ENCODE measurements at regions not wholly inside any gene's neighbourhood (a gene's known extent, or its start where the extent isn't known, plus 50 kb on each side); places are given as distances from the start of the nearest gene placed in this dataset.

DNA sequence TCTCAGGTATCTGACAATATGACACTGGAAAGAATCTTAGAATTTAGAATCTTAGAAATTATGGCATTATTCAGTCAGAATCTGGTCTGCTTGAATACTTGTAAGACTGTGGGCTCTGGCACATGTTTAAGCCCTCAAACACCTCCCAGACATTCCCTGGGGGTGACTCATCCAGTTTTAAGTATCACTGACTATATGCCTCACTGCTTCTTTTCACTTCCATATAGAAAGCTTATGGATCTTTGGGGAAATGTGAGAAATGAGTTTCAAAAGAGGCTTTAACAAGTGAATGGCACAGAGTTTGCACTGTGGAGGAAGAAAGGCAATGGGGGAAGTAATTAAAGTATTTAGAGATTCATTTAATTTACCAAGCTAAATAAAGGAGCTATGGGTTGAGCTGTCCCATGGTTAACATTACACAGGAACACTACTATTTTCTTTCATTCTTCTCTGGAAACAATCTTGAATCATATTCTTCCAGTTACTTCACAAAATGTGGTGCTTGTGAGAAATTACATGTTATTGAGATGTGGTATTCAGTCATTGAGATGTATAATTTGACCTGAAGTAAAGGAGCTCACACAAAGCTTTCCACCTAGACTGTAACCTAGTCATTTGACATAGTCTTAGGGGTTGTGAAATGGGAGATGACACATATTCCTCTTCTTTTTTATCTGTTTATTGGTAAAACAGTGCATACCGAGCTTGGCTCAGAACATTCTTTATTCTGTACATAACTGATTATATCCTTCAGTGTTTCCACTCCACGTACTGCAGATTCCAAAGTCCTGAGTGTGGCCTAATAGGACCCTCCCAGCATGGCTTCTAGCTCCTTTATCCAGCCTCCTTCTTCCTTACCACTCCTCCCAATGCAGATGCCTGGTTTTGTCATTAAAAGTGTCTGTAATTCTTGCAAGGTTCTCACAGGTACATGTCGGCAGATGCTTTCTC lies 544.6 kb upstream of the NECTIN3 start:
- DNase-seq (ENCODE audit: low read depth in 2 of 2), result no peak

DNA sequence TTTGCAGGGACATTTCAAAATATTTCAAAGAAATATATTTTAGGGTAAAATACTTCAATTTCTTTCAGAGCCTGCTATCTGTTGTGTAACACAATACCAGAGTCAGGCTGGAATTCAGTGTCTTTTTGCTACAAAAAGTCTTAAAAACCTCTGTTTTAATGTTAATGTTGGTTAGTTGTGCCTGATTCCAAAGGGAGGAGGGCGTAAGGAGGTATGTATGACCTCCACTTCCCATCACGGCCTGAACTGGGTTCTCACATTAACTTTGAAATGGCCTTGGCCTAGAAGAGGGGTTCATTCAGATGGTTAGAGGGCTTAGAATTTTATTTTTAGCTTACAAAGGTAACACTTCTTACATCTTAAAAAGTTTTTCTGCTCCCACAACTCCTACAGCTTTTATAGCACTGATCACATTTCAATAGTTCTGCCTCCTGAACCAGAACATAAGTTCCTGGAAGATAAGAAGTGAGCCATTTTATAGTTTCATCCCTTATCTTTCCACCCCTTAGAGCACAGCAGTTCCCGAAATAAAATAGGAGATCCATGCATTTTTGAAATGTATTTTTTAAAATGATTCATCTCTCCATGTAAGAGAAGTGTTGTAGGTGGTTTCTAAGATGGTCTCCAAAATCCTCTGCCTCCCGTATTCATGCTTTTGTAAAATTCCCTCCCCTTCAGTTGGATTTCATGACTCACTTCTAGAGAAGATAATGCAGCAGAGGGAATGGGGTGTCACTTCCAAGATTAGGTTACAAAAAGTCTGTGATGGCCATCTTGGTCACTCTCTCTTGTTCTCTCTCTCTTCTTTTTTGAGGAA lies 543.1 kb upstream of the NECTIN3 start:
- DNase-seq (ENCODE audit: low read depth in 2 of 2), result no peak

DNA sequence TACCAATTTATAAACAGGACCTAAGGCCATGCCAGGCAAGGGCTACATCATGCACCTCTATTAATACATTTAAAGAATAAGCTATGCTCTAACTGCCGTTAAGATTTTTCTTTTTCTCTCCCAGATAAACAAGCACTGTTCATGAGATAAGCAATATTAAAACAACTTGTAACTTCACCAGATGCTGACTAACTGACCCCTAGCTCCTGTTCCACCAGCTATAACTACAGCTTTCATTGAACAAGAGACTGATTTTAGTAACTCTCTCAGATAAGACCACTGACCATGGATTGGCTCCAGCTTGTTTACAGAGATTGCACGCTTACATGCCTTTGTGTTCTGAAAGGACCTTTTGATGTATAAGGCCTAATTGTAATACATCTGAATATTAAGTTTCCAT lies 540.7 kb upstream of the NECTIN3 start:
- no peak for DNase-seq (ENCODE audit: low read depth in 2 of 2)

DNA sequence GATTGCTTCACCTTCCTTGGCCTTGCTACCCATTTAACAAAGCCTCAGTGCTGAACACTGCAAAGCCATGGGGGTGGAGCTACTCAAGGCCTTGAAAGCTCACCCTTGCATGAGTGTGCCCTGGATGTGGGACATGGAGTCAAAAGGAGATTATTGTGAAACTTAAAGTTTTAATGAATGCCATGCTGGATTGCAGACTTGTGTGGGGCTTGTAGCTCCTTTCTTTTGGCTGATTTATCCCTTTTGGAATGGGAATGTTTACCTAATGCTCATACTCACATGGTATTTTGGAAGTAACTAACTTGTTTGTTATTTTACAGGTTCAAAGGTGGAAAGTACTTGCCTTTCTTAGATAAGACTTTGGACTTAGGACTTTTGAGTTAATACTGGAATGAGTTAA lies 538.5 kb upstream of the NECTIN3 start:
- no peak for DNase-seq (ENCODE audit: low read depth in 2 of 2)

DNA sequence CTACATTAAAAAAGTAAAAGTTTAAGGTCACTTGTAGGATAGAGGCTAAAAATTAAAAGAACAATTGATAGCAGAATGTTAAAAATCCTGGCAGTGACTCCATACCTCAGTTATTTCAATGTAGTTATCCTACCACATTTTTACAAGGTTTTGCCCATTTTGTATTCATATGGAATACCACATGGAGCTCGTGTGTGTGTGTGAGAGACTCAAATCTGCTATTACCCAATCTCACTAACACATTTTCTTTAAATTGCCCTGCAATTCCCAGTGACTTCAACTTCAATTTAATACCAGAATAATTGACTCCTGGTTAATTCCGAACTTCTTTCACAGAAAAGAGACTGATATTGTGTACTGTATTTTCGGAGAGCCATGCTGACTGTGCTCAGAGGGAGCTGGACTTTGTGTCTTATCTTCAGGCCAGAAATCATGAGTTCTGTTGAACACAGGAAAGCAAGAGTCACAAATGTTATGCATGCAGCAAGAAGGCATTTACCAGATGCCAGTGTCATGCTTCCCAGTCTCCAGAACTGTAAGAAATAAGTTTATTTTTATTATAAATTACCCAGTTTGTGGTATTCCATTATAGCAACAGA lies 529.0 kb upstream of the NECTIN3 start:
- DNase-seq (ENCODE audit: low read depth in 2 of 2), result no peak

DNA sequence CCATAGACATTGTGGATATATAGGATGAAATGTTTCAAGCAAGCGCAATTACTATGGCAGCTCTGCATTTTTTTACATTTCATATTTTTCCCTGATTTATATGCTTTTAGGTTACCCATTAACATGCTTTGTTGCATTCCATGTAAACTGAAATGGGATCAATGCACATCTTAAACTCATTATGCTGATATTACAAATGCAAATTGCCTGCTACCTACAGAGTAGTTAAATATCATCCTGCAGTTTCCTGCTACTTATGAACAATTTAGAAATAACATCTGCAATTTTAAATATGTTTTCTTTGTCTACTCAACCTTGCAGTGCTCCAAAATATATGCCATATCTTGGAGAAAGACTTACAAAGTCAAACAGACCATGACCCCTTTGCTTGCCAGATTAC lies 526.9 kb upstream of the NECTIN3 start:
- no peak for DNase-seq (ENCODE audit: low read depth in 2 of 2)

DNA sequence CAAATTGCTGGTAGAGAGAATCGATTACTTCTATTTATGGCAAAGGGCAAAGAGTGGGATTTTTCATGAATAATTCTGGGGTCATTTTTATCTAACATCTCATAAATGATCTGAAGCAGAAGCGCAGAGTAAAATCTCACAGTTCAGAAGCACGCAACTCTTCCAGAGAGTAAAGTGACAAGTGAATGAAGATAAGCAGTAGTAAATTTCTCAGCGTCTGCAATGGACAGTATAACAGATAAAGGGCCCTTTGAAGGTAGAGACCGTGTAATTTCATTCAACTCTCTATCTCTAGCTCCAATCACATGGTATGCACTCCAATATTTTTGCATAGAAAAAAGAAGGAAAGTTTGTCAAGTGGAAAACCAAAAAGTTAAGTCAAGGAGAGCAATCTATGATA lies 521.1 kb upstream of the NECTIN3 start:
- DNase-seq (ENCODE audit: low read depth in 2 of 2), result no peak

DNA sequence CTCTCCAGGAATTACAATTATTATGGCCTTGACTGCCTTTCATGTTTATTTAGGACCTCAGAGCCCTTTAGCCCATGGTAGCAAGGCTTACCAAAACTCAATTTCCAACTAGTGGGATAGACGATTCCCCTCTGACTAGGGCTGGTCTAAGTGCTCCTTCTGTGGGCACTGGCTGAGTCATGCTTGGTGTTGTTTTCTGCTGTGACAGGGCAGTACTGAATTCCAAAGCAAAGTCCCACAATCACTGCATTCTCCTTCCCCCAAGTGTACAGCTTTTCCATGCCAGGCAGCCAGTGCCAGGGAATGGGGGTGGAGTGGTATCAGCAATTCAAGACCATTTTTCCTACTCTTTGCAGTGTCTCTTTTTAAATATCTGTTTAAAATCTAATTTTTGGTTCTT lies 509.0 kb upstream of the NECTIN3 start:
- no peak for DNase-seq (ENCODE audit: low read depth in 2 of 2)

DNA sequence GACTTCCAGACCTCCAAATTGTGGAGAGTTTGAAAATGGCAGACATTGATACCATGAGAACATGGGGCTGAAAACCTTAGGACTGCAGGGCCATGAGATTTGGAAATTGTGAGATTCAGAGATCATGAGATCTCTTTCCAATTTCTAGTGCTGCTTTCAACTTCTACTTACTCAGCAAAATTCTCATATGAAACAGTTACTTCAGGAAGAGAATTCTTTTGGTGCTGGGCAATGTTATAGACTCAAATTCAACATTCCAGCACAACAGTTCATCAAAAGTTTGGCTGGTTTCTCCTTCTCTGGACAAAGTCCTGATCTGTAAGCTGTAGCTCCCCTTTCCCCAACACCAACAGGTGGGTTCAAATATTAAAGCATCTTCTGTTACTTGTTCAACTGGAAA lies 506.9 kb upstream of the NECTIN3 start:
- no peak for DNase-seq (ENCODE audit: low read depth in 2 of 2)

DNA sequence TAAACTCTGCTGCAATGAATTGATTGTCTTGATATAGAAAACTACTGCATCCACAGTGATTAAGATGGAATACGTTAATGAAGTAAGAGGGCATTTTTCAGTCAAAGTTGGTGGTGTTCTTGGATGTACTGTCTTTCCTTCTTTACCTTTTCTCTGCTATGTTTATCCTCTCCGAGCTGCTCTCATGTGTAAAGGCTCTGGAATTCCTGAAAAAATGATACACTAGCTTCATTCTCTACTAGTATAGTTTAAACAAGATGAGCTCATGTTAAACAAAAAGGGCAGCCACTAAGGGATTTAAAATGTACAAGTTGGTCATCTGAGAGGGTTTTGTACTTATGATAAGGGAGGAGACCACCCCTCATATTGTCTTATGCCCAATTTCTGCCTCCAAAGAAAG lies 504.6 kb upstream of the NECTIN3 start:
- DNase-seq (ENCODE audit: low read depth in 2 of 2), result no peak

DNA sequence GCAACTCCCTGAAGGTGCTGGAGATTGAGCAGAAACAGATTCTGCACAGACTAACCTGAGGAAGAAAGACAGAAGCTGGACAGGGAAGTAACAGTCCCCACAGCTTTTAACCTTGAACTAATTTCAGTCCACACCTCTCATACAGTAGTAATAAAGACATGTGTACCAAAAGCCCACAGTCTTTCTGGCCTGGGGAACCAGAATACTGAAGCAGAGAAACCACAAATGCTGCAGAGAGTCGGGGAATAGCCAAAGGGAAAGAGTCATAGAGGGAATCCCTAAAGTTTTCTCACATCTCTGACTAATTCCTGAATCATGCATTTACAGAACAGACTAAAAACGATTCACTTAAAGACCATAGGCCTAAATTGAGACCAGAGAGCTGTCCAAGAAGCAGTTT lies 503.4 kb upstream of the NECTIN3 start:
- DNase-seq (ENCODE audit: low read depth in 2 of 2), result no peak

DNA sequence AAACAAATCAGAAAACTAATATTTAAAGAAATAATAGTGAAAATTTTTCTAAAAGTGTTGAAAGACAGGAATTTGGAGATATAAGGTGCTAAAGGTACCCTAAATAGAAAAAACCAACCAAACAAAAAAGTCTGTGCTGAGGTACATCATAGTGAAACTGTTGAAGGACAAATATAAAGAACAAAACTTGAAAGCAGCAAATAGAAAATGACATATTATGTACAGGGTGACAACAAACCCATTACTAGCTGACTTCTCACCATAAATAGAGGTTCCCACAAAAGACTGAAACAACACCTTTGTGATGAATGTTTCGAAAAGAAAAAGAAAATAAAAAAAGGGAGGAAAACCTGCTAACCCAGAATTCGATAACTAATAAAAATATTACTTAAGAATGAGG lies 502.5 kb upstream of the NECTIN3 start:
- no peak for DNase-seq (ENCODE audit: low read depth in 2 of 2)

DNA sequence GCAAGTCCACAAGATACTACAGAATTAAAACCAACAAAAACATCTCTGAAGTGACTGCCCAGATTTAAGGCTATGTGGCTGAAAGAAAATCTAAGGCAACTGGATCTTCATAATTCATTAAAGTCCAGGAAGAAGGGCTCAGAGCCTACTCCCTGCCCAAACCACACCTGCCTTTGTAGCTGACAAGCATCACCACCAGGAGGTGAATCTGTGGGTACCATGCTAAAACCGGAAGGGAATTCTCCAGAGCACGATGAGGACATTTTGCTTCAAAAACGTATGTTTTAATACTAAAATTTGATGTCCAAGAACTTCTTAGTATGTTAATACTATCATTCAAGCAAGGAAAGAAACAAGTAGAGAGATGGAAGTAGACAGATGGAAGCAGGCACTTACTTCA lies 495.9 kb upstream of the NECTIN3 start:
- no peak for DNase-seq (ENCODE audit: low read depth in 2 of 2)

DNA sequence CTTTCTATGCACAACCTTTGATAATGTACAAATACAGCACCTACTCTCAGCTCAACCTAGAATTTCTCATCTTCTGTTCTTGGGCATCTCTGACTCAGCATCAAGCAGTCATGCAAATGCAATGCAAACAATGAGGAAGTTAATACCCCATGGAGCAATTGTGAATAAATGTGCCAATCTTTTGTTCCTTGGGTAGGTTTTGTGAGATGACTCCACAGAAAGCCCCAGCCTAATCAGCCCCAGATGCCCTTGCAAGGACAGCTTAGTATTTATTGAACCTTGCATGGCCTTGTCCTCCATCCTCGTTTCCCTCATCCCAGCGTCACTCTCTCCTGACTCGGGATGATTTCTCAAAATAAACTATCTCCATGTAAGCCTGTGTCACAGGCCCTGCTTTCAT lies 494.7 kb upstream of the NECTIN3 start:
- no peak for DNase-seq (ENCODE audit: low read depth in 2 of 2)

DNA sequence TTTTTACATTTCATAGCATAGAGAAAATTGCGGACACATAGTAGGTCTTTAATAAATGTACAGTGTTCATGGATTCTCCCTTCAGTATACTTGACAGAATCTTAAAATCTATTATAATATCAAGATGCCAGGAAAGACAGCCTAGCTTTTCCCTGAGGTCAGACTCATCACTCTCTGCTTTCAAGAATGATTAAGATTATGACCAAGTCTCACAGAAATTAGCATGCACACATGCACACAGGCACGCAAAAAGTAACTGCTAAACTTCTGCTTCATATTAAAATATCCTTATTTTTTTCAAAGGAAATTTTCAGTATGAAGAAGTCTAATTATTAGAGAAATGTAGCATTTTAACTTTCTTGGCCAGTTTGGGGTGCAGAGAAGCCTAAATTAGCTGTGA lies 493.8 kb upstream of the NECTIN3 start:
- no peak for DNase-seq (ENCODE audit: low read depth in 2 of 2)

DNA sequence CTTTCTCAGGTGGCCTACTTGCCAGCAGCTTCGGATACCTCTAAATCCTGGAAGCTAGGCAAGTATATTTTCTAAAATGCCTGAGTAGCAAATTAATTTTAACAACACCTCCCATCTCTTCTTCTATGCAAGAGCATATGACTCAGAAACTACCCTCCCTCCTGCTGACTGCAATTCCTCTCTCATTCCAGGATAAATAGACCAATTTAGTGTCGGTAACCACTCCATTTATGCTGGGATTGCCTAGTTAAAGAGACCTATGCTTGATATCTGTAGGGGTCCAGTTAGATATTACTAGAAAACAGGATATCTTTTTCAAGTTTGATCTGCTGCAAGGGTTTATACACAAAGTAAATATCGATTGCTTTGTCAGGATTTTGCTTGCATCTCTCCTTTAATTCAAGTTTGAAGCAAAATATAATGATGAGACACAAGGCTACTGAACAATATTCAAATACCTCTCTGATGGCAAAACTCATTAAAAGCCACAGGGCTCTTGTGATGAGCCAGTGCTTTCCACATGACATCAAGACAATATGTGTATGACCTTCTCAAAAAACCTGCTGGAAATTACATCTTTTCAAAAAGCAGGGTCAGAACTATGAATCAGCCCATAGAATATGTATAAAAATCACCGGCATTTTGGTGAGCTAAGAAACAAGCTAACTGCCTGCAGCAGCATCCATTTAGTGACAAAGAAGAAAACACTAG lies 491.6 kb upstream of the NECTIN3 start:
- DNase-seq (ENCODE audit: low read depth in 2 of 2), result no peak

DNA sequence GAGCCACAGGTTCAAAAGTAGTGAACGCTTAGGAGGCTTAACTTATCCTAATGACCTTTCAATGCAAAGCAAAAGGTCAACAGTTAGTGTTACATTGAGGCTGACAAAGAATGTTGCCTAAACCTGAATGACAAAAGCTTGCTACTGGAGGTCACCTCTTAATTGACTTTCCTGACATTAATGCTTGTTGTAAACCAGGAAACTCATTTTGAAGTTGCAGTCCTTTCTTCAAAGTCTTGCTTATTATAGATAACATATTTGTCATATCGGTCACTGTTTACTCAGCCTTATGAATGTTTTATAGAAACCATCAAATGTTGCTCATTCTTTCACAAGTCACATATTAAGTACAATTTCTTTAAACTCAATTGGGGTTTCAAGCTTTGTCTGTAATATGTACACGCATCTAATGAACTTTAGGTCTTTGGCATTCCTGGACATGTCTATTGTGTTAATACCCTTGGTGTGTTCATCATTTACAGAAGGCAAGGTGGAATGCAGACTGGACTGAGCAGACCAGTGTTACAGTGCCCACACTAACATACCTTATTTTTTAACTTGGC lies 488.2 kb upstream of the NECTIN3 start:
- no peak for DNase-seq (ENCODE audit: low read depth in 2 of 2)

DNA sequence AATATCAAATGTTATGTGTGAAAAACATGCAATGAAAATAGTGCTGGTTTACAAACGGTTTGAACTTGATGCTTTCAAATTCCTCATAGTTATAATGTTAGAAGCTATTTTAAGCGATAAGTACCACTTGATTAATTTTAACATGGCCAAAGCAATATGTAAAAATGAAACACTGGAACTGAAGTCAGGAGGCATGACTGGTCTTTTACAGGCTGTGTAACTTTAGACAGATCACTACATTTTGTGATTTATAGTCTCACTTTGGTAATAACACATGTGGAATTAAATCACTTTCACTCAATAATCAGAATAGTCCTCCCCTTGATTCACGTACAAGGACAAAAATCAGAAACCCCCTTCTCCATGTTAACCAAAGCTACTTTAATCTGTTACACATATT lies 482.7 kb upstream of the NECTIN3 start:
- no peak for DNase-seq (ENCODE audit: low read depth in 2 of 2)

DNA sequence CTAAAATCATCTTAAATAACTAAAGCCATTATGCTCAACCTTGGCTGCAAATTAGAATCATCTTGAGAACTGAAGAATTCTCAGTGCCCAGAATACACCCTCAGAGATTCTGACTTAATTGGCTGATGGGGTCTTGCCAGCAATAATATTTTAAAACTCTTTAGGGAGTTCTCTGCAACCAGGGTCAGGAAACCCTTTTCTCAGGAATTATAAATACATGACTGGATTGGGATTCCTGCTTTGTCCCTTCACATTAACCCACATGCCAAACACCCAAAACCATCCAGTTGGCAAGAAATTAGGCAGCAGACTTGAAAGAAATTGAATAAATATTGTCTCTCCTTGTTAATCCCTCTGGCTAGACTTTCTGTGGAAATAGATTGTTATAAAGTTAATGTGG lies 482.3 kb upstream of the NECTIN3 start:
- no peak for DNase-seq (ENCODE audit: low read depth in 2 of 2)

DNA sequence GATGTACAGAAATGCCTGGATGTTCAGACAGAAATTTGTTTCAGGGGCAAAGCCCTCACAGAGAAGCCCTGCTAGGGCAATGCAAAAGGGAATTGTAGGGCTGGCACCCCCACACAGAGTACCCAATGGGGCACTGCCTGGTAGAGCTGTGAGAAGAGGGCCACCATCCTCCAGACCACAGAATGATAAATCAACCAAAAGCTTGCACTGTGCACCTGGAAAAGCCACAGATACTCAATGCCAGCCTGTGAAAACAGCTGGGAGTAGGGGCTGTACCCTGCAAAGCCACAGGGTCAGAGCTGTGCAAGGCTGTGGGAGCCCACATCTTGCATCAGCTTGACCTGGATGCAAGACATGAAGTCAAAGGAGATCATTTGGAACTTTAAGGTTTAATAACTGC lies 477.9 kb upstream of the NECTIN3 start:
- DNase-seq (ENCODE audit: low read depth in 2 of 2), result no peak

DNA sequence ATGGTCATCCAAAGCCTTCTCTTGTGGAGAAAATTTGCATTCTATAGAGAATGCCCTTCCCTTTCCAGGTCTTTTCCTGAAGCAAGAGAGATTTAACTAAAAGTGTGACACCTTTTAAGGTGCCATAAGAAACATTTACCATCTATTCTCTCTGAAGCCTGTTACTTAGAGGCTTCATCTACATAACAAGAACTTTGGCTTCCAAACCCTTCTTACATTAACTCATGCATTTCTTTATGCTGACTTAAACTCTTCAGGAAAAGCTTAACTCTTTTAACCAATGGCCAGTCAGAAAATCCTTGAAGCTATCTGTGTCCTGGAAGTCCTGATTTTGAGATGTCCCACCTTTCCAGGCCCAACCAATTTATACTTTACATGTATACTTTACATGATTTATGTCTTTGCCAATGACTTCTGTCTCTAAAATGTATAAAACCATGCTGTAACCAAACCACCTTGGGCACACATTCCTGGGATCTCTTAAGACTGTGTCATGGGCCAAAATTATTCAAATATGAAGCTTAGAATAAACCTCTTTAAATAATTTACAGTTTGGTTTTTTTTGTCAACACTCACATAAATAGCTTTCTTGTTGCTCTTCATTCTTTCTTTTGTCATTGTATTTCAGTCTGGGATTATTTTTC lies 472.6 kb upstream of the NECTIN3 start:
- no peak for DNase-seq (ENCODE audit: low read depth in 2 of 2)

All from stimulated activated CD8-positive, alpha-beta memory T cell treated with anti-CD3 and anti-CD28 coated beads, Interleukin-15, amount 100 ng/mL, for 4 hours (primary cell).